Right atrium auricular region (tissue), 2 donors: ENCODE measurements at regions not wholly inside any gene's neighbourhood (a gene's known extent, or its start where the extent isn't known, plus 50 kb on each side); places are given as distances from the start of the nearest gene placed in this dataset.

Experiments used
- DNase-seq: peaks from one replicate; pipeline ENCODE4 v3.0.0-alpha.2; 2019; ENCODE audit warnings: low spot score
- H3K27ac ChIP-seq, 2 donors: fragments of 200-600 bp; sonication (generic); 1 replicate in 1 of 2; 2 replicates in 1 of 2; pipeline ENCODE4 v1.5.1; 2016 to 2019
- H3K27me3 ChIP-seq, 2 donors: fragments of 200-600 bp; sonication (generic); one replicate each; pipeline versions ENCODE4 v1.5.1 to v1.6.0; 2017 to 2019
- H3K36me3 ChIP-seq: fragments of 200-600 bp; sonication (generic); one replicate; pipeline ENCODE4 v1.5.1; 2016
- H3K4me1 ChIP-seq, 2 donors: fragments of 200-600 bp; sonication (generic); one replicate each; pipeline versions ENCODE4 v1.5.1 to v1.6.0; 2017 to 2019
- H3K4me3 ChIP-seq, 2 donors: fragments of 200-600 bp; sonication (generic); 1 replicate in 1 of 2; 2 replicates in 1 of 2; pipeline ENCODE4 v1.5.1; 2017 to 2019; ENCODE audit warnings: mild to moderate bottlenecking in 1 of 2, moderate library complexity in 1 of 2
- H3K9me3 ChIP-seq, 2 donors: fragments of 200-600 bp; sonication (generic); one replicate each; pipeline ENCODE4 v1.5.1; 2019
- TF ChIP-seq, protein P1 (sequence below), 2 donors: fragments of 200-600 bp; sonication (generic); IDR thresholded peaks; one replicate each; pipeline ENCODE4 v1.5.1; 2019; ENCODE audit warnings: antibody characterized with exemption in 2 of 2

- no peak for DNase-seq
- TF ChIP-seq, protein P1, sequence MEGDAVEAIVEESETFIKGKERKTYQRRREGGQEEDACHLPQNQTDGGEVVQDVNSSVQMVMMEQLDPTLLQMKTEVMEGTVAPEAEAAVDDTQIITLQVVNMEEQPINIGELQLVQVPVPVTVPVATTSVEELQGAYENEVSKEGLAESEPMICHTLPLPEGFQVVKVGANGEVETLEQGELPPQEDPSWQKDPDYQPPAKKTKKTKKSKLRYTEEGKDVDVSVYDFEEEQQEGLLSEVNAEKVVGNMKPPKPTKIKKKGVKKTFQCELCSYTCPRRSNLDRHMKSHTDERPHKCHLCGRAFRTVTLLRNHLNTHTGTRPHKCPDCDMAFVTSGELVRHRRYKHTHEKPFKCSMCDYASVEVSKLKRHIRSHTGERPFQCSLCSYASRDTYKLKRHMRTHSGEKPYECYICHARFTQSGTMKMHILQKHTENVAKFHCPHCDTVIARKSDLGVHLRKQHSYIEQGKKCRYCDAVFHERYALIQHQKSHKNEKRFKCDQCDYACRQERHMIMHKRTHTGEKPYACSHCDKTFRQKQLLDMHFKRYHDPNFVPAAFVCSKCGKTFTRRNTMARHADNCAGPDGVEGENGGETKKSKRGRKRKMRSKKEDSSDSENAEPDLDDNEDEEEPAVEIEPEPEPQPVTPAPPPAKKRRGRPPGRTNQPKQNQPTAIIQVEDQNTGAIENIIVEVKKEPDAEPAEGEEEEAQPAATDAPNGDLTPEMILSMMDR (IDR thresholded peaks at IDR 0.05) = no peak
- H3K36me3 ChIP-seq = no peaks in the 10 kb centered on the region
Observed at GRCh38 chr7:46515844-46516590, 594.9 kb upstream of the IGFBP3 start.

DNA sequence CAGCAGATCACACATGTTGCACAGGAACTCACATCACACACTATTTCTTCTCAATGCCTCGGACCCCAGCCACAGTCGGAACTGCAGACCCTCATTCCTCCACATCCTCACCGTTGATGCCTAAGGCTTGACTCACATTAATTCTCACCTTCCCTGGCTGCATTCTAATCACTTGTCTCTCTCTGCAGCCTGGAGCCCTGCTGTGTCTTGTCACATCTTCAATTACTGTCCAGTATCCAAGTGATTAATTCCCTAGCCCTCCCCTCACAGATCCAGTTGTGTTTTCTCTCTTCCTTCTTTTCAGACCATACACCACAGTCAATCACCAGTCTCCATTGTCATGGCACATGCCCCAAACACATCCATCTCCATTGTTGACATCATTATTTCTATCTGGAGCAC is 592.4 kb upstream of the IGFBP3 start:
- H3K4me1 ChIP-seq = no peaks in the 10 kb centered on the region
- no peaks in the 10 kb centered on the region for H3K27me3 ChIP-seq
- no peak overlapping the region for H3K27ac ChIP-seq
- TF ChIP-seq, protein P1 (IDR thresholded peaks at IDR 0.05) = no peak
- H3K9me3 ChIP-seq = peaks cover 0 to 15% of the 10 kb centered on the region in 2 donors
- DNase-seq = no peak
- H3K36me3 ChIP-seq = no peaks in the 10 kb centered on the region
- no peak overlapping the region for H3K4me3 ChIP-seq

More at GRCh38 chr7:46515844-46516590, 594.9 kb upstream of the IGFBP3 start:
- no peaks in the 10 kb centered on the region for H3K27me3 ChIP-seq
- H3K4me3 ChIP-seq = no peak overlapping the region
- no peaks in the 10 kb centered on the region for H3K4me1 ChIP-seq
- H3K27ac ChIP-seq = no peak overlapping the region
- no peaks in the 10 kb centered on the region for H3K9me3 ChIP-seq

DNA sequence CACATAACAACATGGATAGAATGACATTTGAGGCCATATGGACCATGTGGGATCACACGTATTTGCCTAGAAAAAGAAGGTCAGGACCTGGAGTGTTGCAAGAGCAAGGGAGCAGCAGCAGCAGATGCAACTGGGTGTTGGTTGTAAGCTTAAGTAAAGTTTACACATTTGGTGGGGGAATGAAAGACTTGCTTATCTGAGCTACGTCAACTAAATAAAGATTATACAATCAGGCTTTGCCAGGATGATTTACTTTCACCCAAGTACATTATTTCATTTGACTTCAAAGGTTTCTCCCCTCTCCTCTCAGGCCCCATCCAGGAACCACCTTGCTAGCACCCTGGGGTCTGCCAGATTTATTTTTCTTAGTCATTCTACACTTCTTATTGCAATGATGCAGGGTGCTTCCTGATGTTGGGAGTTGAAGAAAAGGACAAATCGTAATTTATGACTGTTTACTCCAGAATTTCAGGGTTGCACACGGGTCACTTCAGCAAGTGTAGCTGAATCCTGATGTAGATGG is 591.9 kb upstream of the IGFBP3 start:
- Histone ChIP-seq H3K27ac (no peak overlapping the region), H3K36me3 (no peaks in the 10 kb centered on the region), H3K27me3 (no peaks in the 10 kb centered on the region), H3K4me1 (no peaks in the 10 kb centered on the region), H3K9me3 (peaks cover 0 to 15% of the 10 kb centered on the region in 2 donors), H3K4me3 (no peak overlapping the region)
- DNase-seq = no peak
- TF ChIP-seq, protein P1 (IDR thresholded peaks at IDR 0.05) = no peak

GRCh38 chr7:46511442-46512215 is 590.6 kb upstream of the IGFBP3 start:
- H3K36me3 ChIP-seq = no peaks in the 10 kb centered on the region
- DNase-seq = no peak
- H3K4me3 ChIP-seq = no peak overlapping the region
- no peak overlapping the region for H3K27ac ChIP-seq
- no peaks in the 10 kb centered on the region for H3K4me1 ChIP-seq
- TF ChIP-seq, protein P1 (IDR thresholded peaks at IDR 0.05) = no peak
- peaks cover 0 to 15% of the 10 kb centered on the region in 2 donors for H3K9me3 ChIP-seq
- no peaks in the 10 kb centered on the region for H3K27me3 ChIP-seq

DNA sequence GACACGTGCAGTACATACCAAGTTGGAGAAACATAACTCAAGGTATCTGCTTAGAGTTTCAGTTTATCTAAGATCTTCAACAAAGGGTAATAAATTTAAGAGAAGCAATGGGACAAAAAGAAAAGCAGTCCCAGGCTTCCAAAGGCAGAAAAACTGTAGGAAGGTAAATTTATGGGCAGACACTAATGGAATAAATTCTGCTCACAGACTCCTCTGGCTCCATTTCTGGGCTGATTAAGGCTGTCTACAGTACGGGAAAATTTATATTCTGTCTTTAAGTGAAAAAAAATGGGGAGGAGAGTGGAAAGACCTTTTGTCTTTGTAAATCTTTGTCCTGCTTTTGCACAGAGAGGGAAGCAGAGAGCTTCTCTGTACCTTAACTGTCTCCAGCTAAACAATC is 587.5 kb upstream of the IGFBP3 start:
- no peaks in the 10 kb centered on the region for H3K27me3 ChIP-seq

More for the DNA sequence above, 587.5 kb upstream of the IGFBP3 start:
- no peaks in the 10 kb centered on the region for H3K4me1 ChIP-seq
- no peak for DNase-seq
- TF ChIP-seq, protein P1 (IDR thresholded peaks at IDR 0.05) = no peak
- H3K4me3 ChIP-seq = no peak overlapping the region
- H3K36me3 ChIP-seq = no peaks in the 10 kb centered on the region
- peaks cover 0 to 23% of the 10 kb centered on the region in 2 donors for H3K9me3 ChIP-seq
- H3K27ac ChIP-seq = no peak overlapping the region
